Left lung (tissue), 4 donors: ENCODE measurements at regions not wholly inside any gene's neighbourhood (a gene's known extent, or its start where the extent isn't known, plus 50 kb on each side); places are given as distances from the start of the nearest gene placed in this dataset.

ENCODE experiments used
- ATAC-seq: fragments of 200-7000 bp; cut with Tn5 transposase; one replicate; pipeline ENCODE4 v1.9.1; 2020; ENCODE audit warnings: moderate library complexity
- DNase-seq, 4 donors: peaks; one replicate each; pipeline ENCODE4 v3.0.0-alpha.2; 2013 to 2020
- H3K27ac ChIP-seq, 2 donors: fragments of 200-600 bp; sonication (generic) in 1 of 2; one replicate each; pipeline versions ENCODE4 v1.5.0 to v1.8.0; 2020 to 2021
- H3K27me3 ChIP-seq, 2 donors: fragments of 200-600 bp; sonication (generic) in 1 of 2; one replicate each; pipeline versions ENCODE4 v1.5.0 to v1.8.0; 2020 to 2021
- H3K36me3 ChIP-seq, 2 donors: fragments of 200-600 bp; sonication (generic) in 1 of 2; one replicate each; pipeline versions ENCODE4 v1.5.0 to v1.8.0; 2020 to 2021
- H3K4me1 ChIP-seq, 2 donors: fragments of 200-600 bp; one replicate each; pipeline ENCODE4 v1.8.0; 2021
- H3K4me3 ChIP-seq, 2 donors: fragments of 200-600 bp; sonication (generic) in 1 of 2; one replicate each; pipeline versions ENCODE4 v1.5.0 to v1.8.0; 2020 to 2021; ENCODE audit warnings: mild to moderate bottlenecking in 1 of 2
- H3K9me3 ChIP-seq, 2 donors: fragments of 200-600 bp; sonication (generic) in 1 of 2; one replicate each; pipeline versions ENCODE4 v1.5.0 to v1.8.0; 2020 to 2021
- CTCF ChIP-seq, 2 donors: fragments of 200-600 bp; sonication (generic) in 1 of 2; IDR thresholded peaks; one replicate each; pipeline versions ENCODE4 v1.5.0 to v1.8.0; 2021; ENCODE audit warnings: antibody characterized with exemption in 2 of 2
- intact Hi-C, 2 donors: fragments of 100-400 bp; cut with DNase I; formaldehyde crosslinking; loops; one replicate each; pipeline versions ENCODE4 v1.11.2 to v1.14.2; 2022
- donor health status: DM: no; HTN: yes; CAD: no.
- donor health status: DM: no; HTN: no; CAD: no.

GRCh38 chr15:58327958-58328357 lies 103.8 kb upstream of the LIPC start:
- no peak overlapping the region for H3K4me3 ChIP-seq
- H3K27me3 ChIP-seq: no peaks in the 10 kb centered on the region
- TF ChIP-seq CTCF (IDR thresholded peaks at IDR 0.05): no peak
- intact Hi-C loops: no loop called here
- ATAC-seq: no peak
- peaks cover 28 to 36% of the 10 kb centered on the region in 2 donors for H3K4me1 ChIP-seq
- H3K27ac ChIP-seq: no peak overlapping the region
- no peak for DNase-seq
- no peaks in the 10 kb centered on the region for H3K9me3 ChIP-seq
- no peaks in the 10 kb centered on the region for H3K36me3 ChIP-seq

GRCh38 chr15:58329211-58329610 lies 102.6 kb upstream of the LIPC start:
- DNase-seq: no peak
- Histone ChIP-seq H3K4me3 (no peak overlapping the region), H3K27ac (peak overlapping the region in 1 of 2 donors; percentile 97), H3K4me1 (peaks cover 34 to 48% of the 10 kb centered on the region in 2 donors), H3K27me3 (no peaks in the 10 kb centered on the region), H3K9me3 (no peaks in the 10 kb centered on the region), H3K36me3 (no peaks in the 10 kb centered on the region)
- intact Hi-C loops: no loop called here
- TF ChIP-seq CTCF (IDR thresholded peaks at IDR 0.05): no peak
- ATAC-seq: no peak

GRCh38 chr15:58329781-58330671 lies 101.8 kb upstream of the LIPC start:
- ATAC-seq: peak; percentile 9
- Histone ChIP-seq H3K36me3 (no peaks in the 10 kb centered on the region), H3K27ac (peak overlapping the region in 1 of 2 donors; percentile 97), H3K9me3 (no peaks in the 10 kb centered on the region), H3K4me1 (peaks cover 34 to 48% of the 10 kb centered on the region in 2 donors), H3K4me3 (no peak overlapping the region), H3K27me3 (no peaks in the 10 kb centered on the region)
- intact Hi-C loops: no loop called here
- TF ChIP-seq CTCF (IDR thresholded peaks at IDR 0.05): no peak
- DNase-seq: no peak

GRCh38 chr15:58330741-58331559 lies 100.8 kb upstream of the LIPC start:
- TF ChIP-seq CTCF (IDR thresholded peaks at IDR 0.05): no peak
- peaks cover 34 to 48% of the 10 kb centered on the region in 2 donors for H3K4me1 ChIP-seq
- peak overlapping the region in 1 of 2 donors; percentile 3 for H3K4me3 ChIP-seq
- no peak for DNase-seq
- no peaks in the 10 kb centered on the region for H3K9me3 ChIP-seq
- ATAC-seq: peak; percentile 6
- H3K27ac ChIP-seq: peak overlapping the region; percentile 93 to 97
- no peaks in the 10 kb centered on the region for H3K27me3 ChIP-seq
- intact Hi-C loops: no loop called here
- H3K36me3 ChIP-seq: no peaks in the 10 kb centered on the region

GRCh38 chr15:58331560-58331912 lies 100.3 kb upstream of the LIPC start:
- DNase-seq (no peak), ATAC-seq (peak; percentile 40)
- TF ChIP-seq CTCF (IDR thresholded peaks at IDR 0.05): no peak
- Histone ChIP-seq H3K4me1 (peaks cover 34 to 48% of the 10 kb centered on the region in 2 donors), H3K27ac (peak overlapping the region; percentile 93 to 97), H3K36me3 (no peaks in the 10 kb centered on the region), H3K9me3 (no peaks in the 10 kb centered on the region), H3K27me3 (no peaks in the 10 kb centered on the region), H3K4me3 (peak overlapping the region in 1 of 2 donors; percentile 3)
- intact Hi-C loops: no loop called here
